AG04449 (cell line): ENCODE measurements at regions not wholly inside any gene's neighbourhood (a gene's known extent, or its start where the extent isn't known, plus 50 kb on each side); places are given as distances from the start of the nearest gene placed in this dataset.
"Not testable (repeated sequence)": the region's sequence is repeated elsewhere in the genome, so short reads cannot be mapped to it uniquely, and the experiment has no call there.

Experiments used
- CTCF ChIA-PET: fragments of 350-600 bp; formaldehyde crosslinking; extraction: SDS; loops from one replicate; lab custom pipeline; 2021; ENCODE audit warnings: antibody characterized with exemption; lab: Yijun Ruan, JAX
- POLR2A ChIA-PET: fragments of 400-600, 350-600 bp; formaldehyde crosslinking; extraction: SDS; loops from one replicate; lab custom pipeline; 2020; ENCODE audit warnings: antibody characterized with exemption, inconsistent platforms; lab: Yijun Ruan, JAX
- DNase-seq: peaks from one replicate; pipeline ENCODE4 v3.0.0-alpha.2; 2010; ENCODE audit warnings: low read depth, low spot score
- H3K4me3 ChIP-seq: 2 replicates; pipeline ENCODE4 v1.5.1; 2011; ENCODE audit warnings: low read depth, mild to moderate bottlenecking, control low read depth, low read length
- CTCF ChIP-seq: IDR thresholded peaks from one replicate; pipeline ENCODE4 v1.5.1; 2011; ENCODE audit warnings: mild to moderate bottlenecking, moderate library complexity, low read length, control low read depth, inconsistent platforms; ENCODE audit not compliant: insufficient read depth; ENCODE audit errors: missing control alignments

GRCh38 chr18:14943486-14943885 lies 195.5 kb downstream of the ANKRD30B start:
- no peak for DNase-seq
- TF ChIP-seq CTCF = no peak
- CTCF ChIA-PET = no interaction called here
- POLR2A ChIA-PET = no interaction called here
- no peak overlapping the region for H3K4me3 ChIP-seq

- no peak for TF ChIP-seq CTCF
- ChIA-PET POLR2A (no interaction called here), CTCF (no interaction called here)
- no peak for DNase-seq
- no peak overlapping the region for H3K4me3 ChIP-seq
These were observed 196.1 kb downstream of the ANKRD30B start for GRCh38 chr18:14943967-14944636.

GRCh38 chr18:14944838-14945237 lies 196.9 kb downstream of the ANKRD30B start:
- ChIA-PET POLR2A (no interaction called here), CTCF (no interaction called here)
- no peak for TF ChIP-seq CTCF
- H3K4me3 ChIP-seq = no peak overlapping the region
- no peak for DNase-seq

GRCh38 chr18:14945286-14945685 lies 197.3 kb downstream of the ANKRD30B start:
- no peak for TF ChIP-seq CTCF
- CTCF ChIA-PET = no interaction called here
- POLR2A ChIA-PET = no interaction called here
- H3K4me3 ChIP-seq = no peak overlapping the region
- DNase-seq = no peak

- no peak for DNase-seq
- ChIA-PET POLR2A (no interaction called here), CTCF (no interaction called here)
- TF ChIP-seq CTCF = no peak
- H3K4me3 ChIP-seq = no peak overlapping the region
These were observed 198.0 kb downstream of the ANKRD30B start for GRCh38 chr18:14945984-14946383.

- CTCF ChIA-PET, DNase-seq, H3K4me3 ChIP-seq, POLR2A ChIA-PET: not testable (repeated sequence)
These were observed 198.9 kb downstream of the ANKRD30B start for GRCh38 chr18:14946741-14947470.
